Suprapubic skin (tissue), 4 donors: ENCODE measurements at regions not wholly inside any gene's neighbourhood (a gene's known extent, or its start where the extent isn't known, plus 50 kb on each side); places are given as distances from the start of the nearest gene placed in this dataset.

Experiments used
- DNase-seq, 2 donors: peaks; one replicate each; pipeline ENCODE4 v3.0.0-alpha.2; 2019; ENCODE audit warnings: low spot score in 2 of 2
- H3K27ac ChIP-seq: fragments of 200-600 bp; sonication (generic); one replicate; pipeline ENCODE4 v1.5.1; 2019
- H3K27me3 ChIP-seq: fragments of 200-600 bp; sonication (generic); one replicate; pipeline ENCODE4 v1.5.1; 2019
- H3K36me3 ChIP-seq: fragments of 200-600 bp; sonication (generic); one replicate; pipeline ENCODE4 v1.5.1; 2019
- H3K4me1 ChIP-seq: fragments of 200-600 bp; sonication (generic); one replicate; pipeline ENCODE4 v1.5.1; 2019
- H3K4me3 ChIP-seq: fragments of 200-600 bp; sonication (generic); one replicate; pipeline ENCODE4 v1.5.1; 2019; ENCODE audit warnings: mild to moderate bottlenecking
- H3K9me3 ChIP-seq: fragments of 200-600 bp; sonication (generic); one replicate; pipeline ENCODE4 v1.5.1; 2019
- EP300 ChIP-seq: sonication (generic); formaldehyde crosslinking; IDR thresholded peaks from one replicate; pipeline ENCODE4 v1.6.1; 2017; ENCODE audit warnings: antibody characterized with exemption
- POLR2A ChIP-seq, 2 donors: fragments of 450-650 bp; IDR thresholded peaks; one replicate each; pipeline ENCODE4 v1.6.1; 2017; ENCODE audit warnings: antibody characterized with exemption in 2 of 2, mild to moderate bottlenecking in 2 of 2, moderate library complexity in 2 of 2
- POLR2AphosphoS5 ChIP-seq, 3 donors: sonication (generic); formaldehyde crosslinking; IDR thresholded peaks; one replicate each; pipeline ENCODE4 v1.6.1; 2017; ENCODE audit warnings: antibody characterized with exemption in 3 of 3
- WGBS: methylation state at CpG from one replicate; pipeline ENCODE4 v1.1.5; 2018; 5-methylcytosine and 5-hydroxymethylcytosine counted together
- TF ChIP-seq, protein P1 (sequence below), 2 donors: fragments of 200-600 bp in 1 of 2; fragments of 450-650 bp in 1 of 2; sonication (generic) in 1 of 2; IDR thresholded peaks; one replicate each; pipeline ENCODE4 v1.5.1; 2016 to 2019; ENCODE audit warnings: antibody characterized with exemption in 2 of 2, mild to moderate bottlenecking in 1 of 2, moderate library complexity in 1 of 2

DNA sequence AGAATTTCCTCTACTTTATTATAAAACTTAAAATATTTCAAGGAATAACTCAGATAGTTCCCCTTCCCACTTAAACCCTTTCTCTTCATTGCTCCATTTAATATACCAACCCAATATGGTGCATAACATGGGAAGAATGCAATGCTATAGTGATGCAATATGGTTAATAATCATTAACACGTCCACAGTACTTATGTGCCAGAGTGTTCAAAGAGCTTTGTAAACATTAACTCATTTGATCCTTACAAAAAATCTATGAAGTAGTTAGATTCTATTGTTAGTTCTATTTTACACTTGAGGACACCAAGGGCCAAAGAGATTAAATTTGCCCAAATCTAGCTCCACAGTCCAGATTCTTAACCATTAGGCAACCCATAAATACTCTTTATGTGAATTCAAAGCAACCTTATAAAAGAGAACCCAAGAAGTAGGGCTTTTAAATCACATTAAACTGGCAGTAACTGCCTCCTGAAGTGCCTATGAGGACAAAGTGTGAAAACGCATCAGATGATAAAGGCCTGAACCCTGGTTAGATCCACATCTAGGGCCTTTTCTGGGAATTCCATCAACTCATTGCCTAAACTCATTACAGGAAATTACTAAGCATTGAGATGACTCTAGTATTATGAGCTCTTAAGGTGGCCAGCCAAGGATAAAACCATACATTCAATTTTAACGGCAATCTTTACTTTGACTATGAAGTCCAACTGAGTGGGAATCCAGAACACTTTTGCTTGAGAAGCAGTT is 94.3 kb downstream of the AREG start:
- DNase-seq, result no peak
- Histone ChIP-seq H3K36me3 (no peaks in the 10 kb centered on the region), H3K27me3 (no peaks in the 10 kb centered on the region), H3K9me3 (no peaks in the 10 kb centered on the region), H3K4me3 (no peak overlapping the region), H3K27ac (no peak overlapping the region), H3K4me1 (no peaks in the 10 kb centered on the region)
- WGBS, result 82% methylated on average over 3 of the region's 3 CpGs
- TF ChIP-seq EP300, result no peak
- TF ChIP-seq POLR2A (IDR thresholded peaks at IDR 0.05), result no peak
- TF ChIP-seq, protein P1, sequence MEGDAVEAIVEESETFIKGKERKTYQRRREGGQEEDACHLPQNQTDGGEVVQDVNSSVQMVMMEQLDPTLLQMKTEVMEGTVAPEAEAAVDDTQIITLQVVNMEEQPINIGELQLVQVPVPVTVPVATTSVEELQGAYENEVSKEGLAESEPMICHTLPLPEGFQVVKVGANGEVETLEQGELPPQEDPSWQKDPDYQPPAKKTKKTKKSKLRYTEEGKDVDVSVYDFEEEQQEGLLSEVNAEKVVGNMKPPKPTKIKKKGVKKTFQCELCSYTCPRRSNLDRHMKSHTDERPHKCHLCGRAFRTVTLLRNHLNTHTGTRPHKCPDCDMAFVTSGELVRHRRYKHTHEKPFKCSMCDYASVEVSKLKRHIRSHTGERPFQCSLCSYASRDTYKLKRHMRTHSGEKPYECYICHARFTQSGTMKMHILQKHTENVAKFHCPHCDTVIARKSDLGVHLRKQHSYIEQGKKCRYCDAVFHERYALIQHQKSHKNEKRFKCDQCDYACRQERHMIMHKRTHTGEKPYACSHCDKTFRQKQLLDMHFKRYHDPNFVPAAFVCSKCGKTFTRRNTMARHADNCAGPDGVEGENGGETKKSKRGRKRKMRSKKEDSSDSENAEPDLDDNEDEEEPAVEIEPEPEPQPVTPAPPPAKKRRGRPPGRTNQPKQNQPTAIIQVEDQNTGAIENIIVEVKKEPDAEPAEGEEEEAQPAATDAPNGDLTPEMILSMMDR (IDR thresholded peaks at IDR 0.05), result no peak
- no peak for TF ChIP-seq POLR2AphosphoS5 (IDR thresholded peaks at IDR 0.05)

DNA sequence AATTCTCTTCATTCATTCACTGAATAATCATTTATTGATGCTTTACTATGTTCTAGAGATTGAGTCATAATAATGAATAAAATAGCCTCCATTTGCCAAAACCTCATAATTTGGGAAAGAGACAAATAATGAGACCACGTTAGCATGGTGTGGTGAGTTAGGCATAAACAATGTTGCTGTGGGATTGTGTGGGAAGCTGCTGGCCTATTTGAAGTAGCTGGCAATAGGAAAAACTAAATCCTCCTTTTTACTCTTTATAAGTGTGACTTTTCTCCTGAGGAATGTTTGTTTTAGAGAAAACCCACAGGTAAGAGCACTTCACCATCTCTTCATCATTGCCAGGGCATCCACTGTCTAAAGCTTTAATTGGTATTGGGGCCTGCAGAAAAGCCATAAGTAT is 95.3 kb downstream of the AREG start:
- TF ChIP-seq POLR2A (IDR thresholded peaks at IDR 0.05), result no peak
- TF ChIP-seq, protein P1 (IDR thresholded peaks at IDR 0.05), result no peak
- no peak for TF ChIP-seq EP300
- no peak for TF ChIP-seq POLR2AphosphoS5 (IDR thresholded peaks at IDR 0.05)
- Histone ChIP-seq H3K4me1 (peaks cover 3% of the 10 kb centered on the region), H3K27ac (no peak overlapping the region), H3K36me3 (no peaks in the 10 kb centered on the region), H3K9me3 (no peaks in the 10 kb centered on the region), H3K4me3 (no peak overlapping the region), H3K27me3 (no peaks in the 10 kb centered on the region)
- WGBS, result 55% methylated on average over 1 of the region's 1 CpG
- no peak for DNase-seq

DNA sequence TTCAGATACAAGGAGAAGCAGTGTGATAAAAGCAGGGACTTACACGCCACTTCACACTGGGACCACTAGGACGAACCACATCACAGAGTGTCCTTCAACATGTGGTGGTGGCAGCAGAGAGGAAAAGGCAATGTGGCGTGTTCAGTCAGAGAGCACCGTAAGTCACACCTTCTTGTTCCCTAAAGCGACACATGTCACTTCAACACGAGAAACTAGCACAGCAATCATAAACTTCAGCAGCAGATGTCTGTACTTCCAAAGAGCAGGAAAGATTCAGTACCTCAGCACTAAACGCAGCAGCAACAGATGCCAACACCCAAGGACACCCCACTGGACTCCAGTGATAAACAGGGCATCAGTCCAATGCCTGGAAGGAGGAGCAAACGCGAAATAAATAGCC is 96.7 kb downstream of the AREG start:
- H3K9me3 ChIP-seq, result no peaks in the 10 kb centered on the region
- 80% methylated on average over 9 of the region's 9 CpGs for WGBS
- no peak overlapping the region for H3K27ac ChIP-seq
- TF ChIP-seq EP300, result no peak
- TF ChIP-seq, protein P1 (IDR thresholded peaks at IDR 0.05), result no peak
- TF ChIP-seq POLR2A (IDR thresholded peaks at IDR 0.05), result no peak
- TF ChIP-seq POLR2AphosphoS5 (IDR thresholded peaks at IDR 0.05), result no peak
- H3K4me3 ChIP-seq, result no peak overlapping the region
- no peak for DNase-seq
- H3K27me3 ChIP-seq, result no peaks in the 10 kb centered on the region
- H3K36me3 ChIP-seq, result no peaks in the 10 kb centered on the region
- H3K4me1 ChIP-seq, result peaks cover 7% of the 10 kb centered on the region

DNA sequence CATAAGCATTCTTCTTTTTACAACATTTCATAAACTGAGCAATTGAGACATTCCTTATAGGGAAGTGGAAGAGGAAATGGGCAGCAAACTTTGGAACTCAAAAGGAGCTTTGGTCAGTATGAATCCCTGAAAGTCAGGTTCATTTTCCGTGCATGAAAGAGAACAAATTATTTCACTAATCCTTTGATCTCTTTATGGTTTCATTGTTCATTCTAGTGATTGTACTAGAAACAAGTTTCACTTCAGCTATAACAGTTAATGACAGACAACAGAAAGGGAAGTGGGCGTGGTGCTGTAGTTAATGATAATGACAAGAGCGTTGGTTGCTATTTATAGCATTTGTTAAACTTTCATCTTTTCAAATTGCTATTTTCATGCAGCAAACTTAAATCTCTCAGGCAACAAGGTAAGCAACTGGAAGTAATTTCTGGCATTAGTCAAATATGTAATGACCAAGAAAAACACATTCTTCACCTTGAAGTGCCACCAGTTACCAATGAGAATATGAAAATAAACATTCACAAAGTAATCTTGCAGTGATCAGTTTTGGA is 98.4 kb downstream of the AREG start:
- no peak for DNase-seq
- Histone ChIP-seq H3K36me3 (no peaks in the 10 kb centered on the region), H3K4me1 (peaks cover 7% of the 10 kb centered on the region), H3K9me3 (no peaks in the 10 kb centered on the region), H3K27me3 (no peaks in the 10 kb centered on the region), H3K4me3 (no peak overlapping the region), H3K27ac (no peak overlapping the region)
- WGBS, result 14% methylated on average over 3 of the region's 3 CpGs
- TF ChIP-seq, protein P1 (IDR thresholded peaks at IDR 0.05), result no peak
- no peak for TF ChIP-seq POLR2A (IDR thresholded peaks at IDR 0.05)
- no peak for TF ChIP-seq EP300
- no peak for TF ChIP-seq POLR2AphosphoS5 (IDR thresholded peaks at IDR 0.05)

DNA sequence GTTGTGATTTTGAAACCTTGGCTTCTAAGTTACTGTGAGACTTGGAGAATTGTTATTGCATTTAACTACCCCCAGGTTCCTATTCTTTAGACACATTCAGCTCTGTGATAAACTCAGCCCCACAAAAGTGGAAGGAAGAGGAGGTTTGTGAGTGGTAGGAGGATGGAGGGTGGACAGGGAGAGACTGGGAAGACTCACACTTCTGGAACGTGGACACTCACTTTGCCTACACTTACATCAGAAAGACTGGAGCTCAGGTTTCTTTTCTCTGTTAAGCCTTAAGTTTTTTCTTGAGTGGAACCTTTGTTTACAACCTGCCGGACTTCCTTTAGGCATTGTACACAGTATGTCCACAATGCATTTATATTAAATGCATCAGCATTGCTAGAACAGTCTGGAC is 99.0 kb downstream of the AREG start:
- TF ChIP-seq POLR2AphosphoS5 (IDR thresholded peaks at IDR 0.05) (no peak), EP300 (no peak)
- peaks cover 7% of the 10 kb centered on the region for H3K4me1 ChIP-seq
- H3K36me3 ChIP-seq, result no peaks in the 10 kb centered on the region
- H3K27me3 ChIP-seq, result no peaks in the 10 kb centered on the region
- H3K27ac ChIP-seq, result no peak overlapping the region
- 73% methylated on average over 2 of the region's 2 CpGs for WGBS
- no peak overlapping the region for H3K4me3 ChIP-seq
- H3K9me3 ChIP-seq, result no peaks in the 10 kb centered on the region
- no peak for DNase-seq
